H9 (cell line): ENCODE measurements at regions not wholly inside any gene's neighbourhood (a gene's known extent, or its start where the extent isn't known, plus 50 kb on each side); places are given as distances from the start of the nearest gene placed in this dataset.

Experiments
- DNase-seq: peaks from one replicate; pipeline ENCODE4 v3.0.0-alpha.2; 2017
- H2AFZ ChIP-seq: one replicate; pipeline ENCODE4 v1.6.1; 2013; ENCODE audit warnings: mild to moderate bottlenecking, low read length, control low read depth, moderate library complexity
- H2AK5ac ChIP-seq: 2 replicates; pipeline ENCODE4 v1.6.1; 2013; ENCODE audit warnings: low read length, control low read depth, mixed read lengths; ENCODE audit not compliant: insufficient read length
- H2BK120ac ChIP-seq: one replicate; pipeline ENCODE4 v1.6.1; 2013; ENCODE audit warnings: low read depth, mild to moderate bottlenecking, low read length, control low read depth, inconsistent platforms; ENCODE audit not compliant: poor library complexity, severe bottlenecking
- H2BK12ac ChIP-seq: 2 replicates; pipeline ENCODE4 v1.6.1; 2013; ENCODE audit warnings: low read length, control low read depth, mixed read lengths, low read depth; ENCODE audit not compliant: insufficient read length
- H2BK15ac ChIP-seq: 2 replicates; pipeline ENCODE4 v1.6.1; 2013; ENCODE audit warnings: low read depth, low read length, control low read depth
- H2BK20ac ChIP-seq: one replicate; pipeline ENCODE4 v1.6.1; 2013; ENCODE audit warnings: low read depth, mild to moderate bottlenecking, low read length, control low read depth, inconsistent platforms; ENCODE audit not compliant: poor library complexity, severe bottlenecking
- H2BK5ac ChIP-seq: 2 replicates; pipeline ENCODE4 v1.6.1; 2013; ENCODE audit warnings: low read length, control low read depth, mixed read lengths; ENCODE audit not compliant: insufficient read length
- H3K14ac ChIP-seq: 2 replicates; pipeline ENCODE4 v1.6.1; 2013; ENCODE audit warnings: low read length, control low read depth; ENCODE audit not compliant: insufficient read depth
- H3K18ac ChIP-seq: 2 replicates; pipeline ENCODE4 v1.6.1; 2013; ENCODE audit warnings: low read depth, mild to moderate bottlenecking, mixed read lengths, low read length, control low read depth; ENCODE audit not compliant: insufficient read length
- H3K23ac ChIP-seq: 2 replicates; pipeline ENCODE4 v1.6.1; 2013; ENCODE audit warnings: low read length, control low read depth, mixed read lengths, low read depth; ENCODE audit not compliant: insufficient read length
- H3K23me2 ChIP-seq: 2 replicates; pipeline ENCODE4 v1.6.1; 2013; ENCODE audit warnings: low read depth, mild to moderate bottlenecking, mixed read lengths, low read length, control low read depth; ENCODE audit not compliant: insufficient read length, poor library complexity, severe bottlenecking
- H3K27ac ChIP-seq: 2 replicates; pipeline ENCODE4 v1.5.1; 2013; ENCODE audit warnings: low read length, control low read depth, mixed read lengths, low read depth; ENCODE audit not compliant: insufficient read length
- H3K27me3 ChIP-seq: 2 replicates; pipeline ENCODE4 v1.6.1; 2013; ENCODE audit warnings: low read length, control low read depth, inconsistent platforms; ENCODE audit not compliant: insufficient read depth
- H3K4ac ChIP-seq: 2 replicates; pipeline ENCODE4 v1.6.1; 2013; ENCODE audit warnings: low read depth, mild to moderate bottlenecking, control low read depth, inconsistent platforms, low read length, moderate library complexity
- H3K4me1 ChIP-seq: 2 replicates; pipeline ENCODE4 v1.6.1; 2013; ENCODE audit warnings: low read length, control low read depth, inconsistent platforms; ENCODE audit not compliant: insufficient read depth
- H3K4me2 ChIP-seq: 2 replicates; pipeline ENCODE4 v1.6.1; 2013; ENCODE audit warnings: low read length, control low read depth, mixed read lengths; ENCODE audit not compliant: insufficient read length, insufficient read depth
- H3K56ac ChIP-seq: 2 replicates; pipeline ENCODE4 v1.6.1; 2013; ENCODE audit warnings: low read depth, mild to moderate bottlenecking, mixed read lengths, low read length, control low read depth; ENCODE audit not compliant: insufficient read length
- H3K79me1 ChIP-seq: 2 replicates; pipeline ENCODE4 v1.6.1; 2013; ENCODE audit warnings: low read depth, mild to moderate bottlenecking, moderate library complexity, low read length, control low read depth, inconsistent platforms; ENCODE audit not compliant: insufficient read depth, poor library complexity, severe bottlenecking
- H3K79me2 ChIP-seq: 2 replicates; pipeline ENCODE4 v1.6.1; 2013; ENCODE audit warnings: low read length, control low read depth, inconsistent platforms; ENCODE audit not compliant: insufficient read depth
- H3K9ac ChIP-seq: 2 replicates; pipeline ENCODE4 v1.6.1; 2013; ENCODE audit warnings: low read length, control low read depth, mixed read lengths; ENCODE audit not compliant: insufficient read length; ENCODE audit errors: extremely low read depth
- H3K9me3 ChIP-seq: one replicate; pipeline ENCODE4 v1.6.1; 2013; ENCODE audit warnings: low read depth, low read length, inconsistent platforms; ENCODE audit not compliant: control insufficient read depth
- H3T11ph ChIP-seq: one replicate; pipeline ENCODE4 v1.6.1; 2013; ENCODE audit warnings: mild to moderate bottlenecking, low read length, control low read depth, inconsistent platforms
- H4K20me1 ChIP-seq: one replicate; pipeline ENCODE4 v1.6.1; 2013; ENCODE audit not compliant: control insufficient read depth, insufficient read length, insufficient read depth
- H4K5ac ChIP-seq: 2 replicates; pipeline ENCODE4 v1.6.1; 2013; ENCODE audit warnings: low read depth, mild to moderate bottlenecking, mixed read lengths, low read length, control low read depth; ENCODE audit not compliant: insufficient read length
- H4K8ac ChIP-seq: replicated peaks from 2 replicates; pipeline ENCODE4 v1.6.1; 2013; ENCODE audit warnings: low read length, control low read depth, mixed read lengths, low read depth; ENCODE audit not compliant: insufficient read length
- H4K91ac ChIP-seq: 2 replicates; pipeline ENCODE4 v1.6.1; 2013; ENCODE audit warnings: low read depth, mild to moderate bottlenecking, moderate library complexity, mixed read lengths, low read length, control low read depth; ENCODE audit not compliant: insufficient read length
- H3K27ac Mint-ChIP-seq, 3 experiments: 2 replicates in 2 of 3; 3 replicates in 1 of 3; pipeline ENCODE4 v1.8.0; 2020 to 2021; ENCODE audit warnings: mixed read lengths in 3 of 3, mild to moderate bottlenecking in 1 of 3, moderate library complexity in 1 of 3
- H3K27me3 Mint-ChIP-seq: 2 replicates; pipeline ENCODE4 v1.8.0; 2021; ENCODE audit warnings: low read depth, mild to moderate bottlenecking, moderate library complexity, mixed read lengths
- H3K36me3 Mint-ChIP-seq, 3 experiments: 2 replicates in 2 of 3; 3 replicates in 1 of 3; pipeline ENCODE4 v1.8.0; 2020 to 2021; ENCODE audit warnings: low read depth in 3 of 3, mixed read lengths in 3 of 3; ENCODE audit not compliant: insufficient read depth in 1 of 3
- H3K4me1 Mint-ChIP-seq, 2 experiments: 2 replicates each; pipeline ENCODE4 v1.8.0; 2020; ENCODE audit warnings: mixed read lengths in 2 of 2
- H3K4me3 Mint-ChIP-seq, 2 experiments: 2 replicates in 1 of 2; 3 replicates in 1 of 2; pipeline ENCODE4 v1.8.0; 2020 to 2021; ENCODE audit warnings: mild to moderate bottlenecking in 2 of 2, mixed read lengths in 2 of 2, moderate library complexity in 1 of 2
- H3K9me3 Mint-ChIP-seq, 2 experiments: 2 replicates in 1 of 2; 3 replicates in 1 of 2; pipeline ENCODE4 v1.8.0; 2020; ENCODE audit warnings: mild to moderate bottlenecking in 2 of 2, mixed read lengths in 2 of 2, moderate library complexity in 1 of 2
- CTCF ChIP-seq: fragments of 200-600 bp; sonication (generic); conservative IDR thresholded peaks from 3 replicates; pipeline ENCODE4 v1.8.0; 2021; ENCODE audit warnings: antibody characterized with exemption, mild to moderate bottlenecking
- WGBS: extraction: QIAGEN DNeasy Blood & Tissue Kit; methylation state at CpG from one replicate; pipeline ENCODE4 v1.1.7; 2013; ENCODE audit warnings: missing lambda C conversion rate, low lambda C conversion rate, mixed read lengths; ENCODE audit not compliant: insufficient read length; ENCODE audit errors: extremely low coverage; 5-methylcytosine and 5-hydroxymethylcytosine counted together

DNA sequence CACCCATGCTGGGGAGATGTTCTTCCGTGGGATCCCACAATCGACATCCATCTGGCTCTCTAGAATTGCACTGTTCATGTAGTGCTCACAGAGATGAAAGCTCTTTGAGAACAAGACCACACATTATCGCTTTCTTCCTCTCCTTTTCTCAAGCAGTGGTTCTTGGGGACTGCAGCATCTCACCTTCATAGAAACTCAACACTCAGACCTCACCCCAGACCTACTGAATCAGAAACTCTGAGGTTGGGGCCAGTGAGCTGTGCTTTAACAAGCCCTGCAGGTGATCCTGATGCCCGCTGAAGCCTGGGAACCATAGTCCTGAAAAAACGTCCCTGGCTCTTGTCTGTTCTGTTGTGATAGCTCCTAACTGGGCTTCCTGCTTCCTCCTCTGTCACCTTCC is 251.3 kb upstream of the FGGY start:
- Histone ChIP-seq H2BK20ac (no peak overlapping the region), H2AFZ (no peak overlapping the region), H3K14ac (no peak overlapping the region), H3K79me1 (no peaks in the 10 kb centered on the region), H4K91ac (no peak overlapping the region), H2BK15ac (no peak overlapping the region), H3K9me3 (no peaks in the 10 kb centered on the region), H3T11ph (no peak overlapping the region), H3K23ac (no peak overlapping the region), H3K4me1 (no peaks in the 10 kb centered on the region), H3K4ac (no peak overlapping the region), H3K9ac (no peak overlapping the region), H3K18ac (no peak overlapping the region), H3K27me3 (no peaks in the 10 kb centered on the region), H3K27ac (no peak overlapping the region), H3K23me2 (no peaks in the 10 kb centered on the region), H3K4me2 (no peak overlapping the region), H4K5ac (no peak overlapping the region), H2BK120ac (no peak overlapping the region), H2AK5ac (no peak overlapping the region), H2BK5ac (no peak overlapping the region), H4K20me1 (no peaks in the 10 kb centered on the region), H3K79me2 (no peaks in the 10 kb centered on the region), H4K8ac (no peak overlapping the region), H2BK12ac (no peak overlapping the region), H3K56ac (no peak overlapping the region)
- Mint-ChIP-seq H3K4me1 (peaks cover 3 to 8% of the 10 kb centered on the region in 2 experiments; a peak in 2 of 4 replicates), H3K27ac (no peak overlapping the region), H3K27me3 (peaks cover 1% of the 10 kb centered on the region; the same call in 1 of the 2 replicates), H3K4me3 (no peak overlapping the region), H3K36me3 (peaks cover 0 to 4% (median 2%) of the 10 kb centered on the region in 3 experiments; a peak in 3 of 7 replicates), H3K9me3 (peaks cover 0 to 4% of the 10 kb centered on the region in 2 experiments; a peak in 3 of 5 replicates)
- no peak for TF ChIP-seq CTCF
- no peak for DNase-seq
- WGBS = no CpG with 5 or more reads among the region's 5 CpGs
